A673 (cell line): ENCODE measurements at regions not wholly inside any gene's neighbourhood (a gene's known extent, or its start where the extent isn't known, plus 50 kb on each side); places are given as distances from the start of the nearest gene placed in this dataset.

Source experiments
- BruUV-seq: library from RNA; stranded (reverse); fragments of 400-500 nt; replicated peaks from 2 replicates; lab custom pipeline; 2021; lab: Mats Ljungman, UMichigan
- CTCF ChIA-PET: fragments of 300-600 bp; sonication (Branson Sonifier 250); formaldehyde crosslinking; loops from one replicate; lab custom pipeline; 2022; ENCODE audit warnings: antibody characterized with exemption; lab: Charles Lee
- POLR2A ChIA-PET: fragments of 300-600 bp; sonication (Branson Sonifier 250); formaldehyde crosslinking; loops from one replicate; lab custom pipeline; 2022; ENCODE audit warnings: antibody characterized with exemption; ENCODE audit not compliant: low non-redundant PET; lab: Charles Lee
- DNase-seq: peaks from one replicate; pipeline ENCODE4 v3.0.0-alpha.2; 2015; ENCODE audit warnings: low spot score
- H3K27ac ChIP-seq: fragments of 200-600 bp; sonication (generic); 2 replicates; pipeline ENCODE4 v1.5.1; 2016; ENCODE audit warnings: mixed run types, low read depth, mild to moderate bottlenecking, mixed read lengths, antibody characterized with exemption, low read length; ENCODE audit not compliant: poor library complexity, severe bottlenecking
- H3K27me3 ChIP-seq: fragments of 200-600 bp; sonication (generic); replicated peaks from 2 replicates; pipeline ENCODE4 v1.6.1; 2017; ENCODE audit warnings: mixed run types, low read depth, mild to moderate bottlenecking, mixed read lengths, antibody characterized with exemption, low read length; ENCODE audit not compliant: insufficient read depth, poor library complexity
- H3K36me3 ChIP-seq: fragments of 200-600 bp; sonication (generic); 2 replicates; pipeline ENCODE4 v1.6.1; 2016; ENCODE audit warnings: mixed run types, mild to moderate bottlenecking, mixed read lengths, antibody characterized with exemption, low read length; ENCODE audit not compliant: insufficient read depth, poor library complexity, severe bottlenecking
- H3K4me1 ChIP-seq: fragments of 200-600 bp; sonication (generic); 2 replicates; pipeline ENCODE4 v1.6.1; 2017; ENCODE audit warnings: mixed run types, mild to moderate bottlenecking, mixed read lengths, antibody characterized with exemption, low read length; ENCODE audit not compliant: insufficient read depth, poor library complexity, severe bottlenecking
- H3K4me3 ChIP-seq: fragments of 200-600 bp; sonication (generic); 2 replicates; pipeline ENCODE4 v1.5.1; 2016; ENCODE audit warnings: low read depth, mixed run types, mild to moderate bottlenecking, mixed read lengths, low read length; ENCODE audit not compliant: poor library complexity, severe bottlenecking
- H3K9me3 ChIP-seq: fragments of 200-600 bp; sonication (generic); 2 replicates; pipeline ENCODE4 v1.6.1; 2016; ENCODE audit warnings: mixed run types, low read depth, mild to moderate bottlenecking, mixed read lengths, antibody characterized with exemption, low read length; ENCODE audit not compliant: poor library complexity, severe bottlenecking
- CTCF ChIP-seq: fragments of 300-800, 200-600 bp; sonication (generic); conservative IDR thresholded peaks from 2 replicates; pipeline ENCODE4 v1.5.1; 2017; ENCODE audit warnings: low read depth, mild to moderate bottlenecking, antibody characterized with exemption, low read length, moderate library complexity, mixed read lengths
- EZH2 ChIP-seq: fragments of 200-600 bp; sonication (generic); IDR thresholded peaks from 2 replicates; pipeline ENCODE4 v1.6.1; 2017; ENCODE audit warnings: borderline replicate concordance, low read depth, mild to moderate bottlenecking, mixed read lengths, antibody characterized with exemption, low read length; ENCODE audit not compliant: poor library complexity, severe bottlenecking
- intact Hi-C: fragments of 100-400 bp; cut with micrococcal nuclease; formaldehyde crosslinking; loops from one replicate; pipeline ENCODE4 v1.10.0; 2022; ENCODE audit not compliant: unreplicated experiment

- Histone ChIP-seq H3K27me3 (no peaks in the 10 kb centered on the region), H3K9me3 (no peaks in the 10 kb centered on the region), H3K4me3 (no peak overlapping the region), H3K4me1 (no peaks in the 10 kb centered on the region), H3K36me3 (no peaks in the 10 kb centered on the region), H3K27ac (no peak overlapping the region)
- DNase-seq = no peak
- ChIA-PET POLR2A (no interaction called here), CTCF (no interaction called here)
- no peak for TF ChIP-seq EZH2
- no peak for TF ChIP-seq CTCF
- no TSS peak for BruUV-seq
- intact Hi-C loops = no loop called here
These were observed 119.0 kb downstream of the ZFAND4 start for GRCh38 chr10:45553613-45554012.

GRCh38 chr10:45553155-45553554 lies 119.4 kb downstream of the ZFAND4 start:
- no TSS peak for BruUV-seq
- H3K27me3 ChIP-seq = no peaks in the 10 kb centered on the region
- no peak for TF ChIP-seq EZH2
- TF ChIP-seq CTCF = no peak
- H3K4me3 ChIP-seq = no peak overlapping the region
- no peaks in the 10 kb centered on the region for H3K9me3 ChIP-seq
- no peaks in the 10 kb centered on the region for H3K4me1 ChIP-seq
- CTCF ChIA-PET = no interaction called here
- POLR2A ChIA-PET = no interaction called here
- intact Hi-C loops = no loop called here
- no peaks in the 10 kb centered on the region for H3K36me3 ChIP-seq
- DNase-seq = no peak
- H3K27ac ChIP-seq = no peak overlapping the region

- no peak overlapping the region for H3K4me3 ChIP-seq
- no peaks in the 10 kb centered on the region for H3K36me3 ChIP-seq
- H3K27ac ChIP-seq = no peak overlapping the region
- BruUV-seq = no TSS peak
- H3K9me3 ChIP-seq = no peaks in the 10 kb centered on the region
- ChIA-PET POLR2A (no interaction called here), CTCF (no interaction called here)
- intact Hi-C loops = no loop called here
- no peaks in the 10 kb centered on the region for H3K4me1 ChIP-seq
- H3K27me3 ChIP-seq = no peaks in the 10 kb centered on the region
- TF ChIP-seq EZH2 (no peak), CTCF (no peak)
- DNase-seq = no peak
These were observed 120.1 kb downstream of the ZFAND4 start for GRCh38 chr10:45552476-45552875.
